ENCODE measurements at regions not wholly inside any gene's neighbourhood (a gene's known extent, or its start where the extent isn't known, plus 50 kb on each side); places are given as distances from the start of the nearest gene placed in this dataset.

DNA sequence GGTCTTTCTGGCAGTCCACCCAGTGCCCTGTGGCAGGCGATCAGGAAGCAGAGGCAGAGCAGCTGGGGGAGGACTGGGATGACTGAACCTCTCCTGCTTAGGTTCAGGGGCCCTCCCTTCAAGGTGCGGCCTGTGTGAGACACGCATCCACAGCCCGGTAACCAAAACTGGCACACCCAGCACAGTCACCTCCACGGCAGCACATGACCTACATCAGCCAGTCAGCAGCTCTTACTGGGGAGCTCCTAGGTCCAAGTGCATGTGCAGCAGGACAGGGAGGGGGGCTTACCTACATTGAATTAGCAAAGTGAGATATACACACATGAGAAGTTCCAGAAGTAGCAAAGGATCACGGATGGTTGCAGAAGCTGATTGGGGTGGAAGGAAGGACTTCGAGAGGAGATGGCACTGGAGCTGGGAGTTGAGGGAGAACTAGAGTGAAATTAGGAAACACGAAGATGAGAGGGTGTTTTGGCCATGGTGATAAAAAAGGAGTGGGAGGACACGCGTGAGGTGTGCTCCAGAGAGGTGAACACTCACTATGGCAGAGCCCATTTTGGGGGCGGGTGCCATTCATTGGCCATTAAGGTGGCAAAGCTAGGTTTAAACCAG is 51.4 kb upstream of the IRF2BP2 start:
- no peak overlapping the region for H3K4me3 ChIP-seq (ENCODE audit: low read depth, low read length)
- DNase-seq (ENCODE audit: low read depth) = no peak
- TF ChIP-seq, protein P1, sequence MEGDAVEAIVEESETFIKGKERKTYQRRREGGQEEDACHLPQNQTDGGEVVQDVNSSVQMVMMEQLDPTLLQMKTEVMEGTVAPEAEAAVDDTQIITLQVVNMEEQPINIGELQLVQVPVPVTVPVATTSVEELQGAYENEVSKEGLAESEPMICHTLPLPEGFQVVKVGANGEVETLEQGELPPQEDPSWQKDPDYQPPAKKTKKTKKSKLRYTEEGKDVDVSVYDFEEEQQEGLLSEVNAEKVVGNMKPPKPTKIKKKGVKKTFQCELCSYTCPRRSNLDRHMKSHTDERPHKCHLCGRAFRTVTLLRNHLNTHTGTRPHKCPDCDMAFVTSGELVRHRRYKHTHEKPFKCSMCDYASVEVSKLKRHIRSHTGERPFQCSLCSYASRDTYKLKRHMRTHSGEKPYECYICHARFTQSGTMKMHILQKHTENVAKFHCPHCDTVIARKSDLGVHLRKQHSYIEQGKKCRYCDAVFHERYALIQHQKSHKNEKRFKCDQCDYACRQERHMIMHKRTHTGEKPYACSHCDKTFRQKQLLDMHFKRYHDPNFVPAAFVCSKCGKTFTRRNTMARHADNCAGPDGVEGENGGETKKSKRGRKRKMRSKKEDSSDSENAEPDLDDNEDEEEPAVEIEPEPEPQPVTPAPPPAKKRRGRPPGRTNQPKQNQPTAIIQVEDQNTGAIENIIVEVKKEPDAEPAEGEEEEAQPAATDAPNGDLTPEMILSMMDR (conservative IDR thresholded peaks at IDR 0.05; ENCODE audit: low read depth, low read length) = no peak

DNA sequence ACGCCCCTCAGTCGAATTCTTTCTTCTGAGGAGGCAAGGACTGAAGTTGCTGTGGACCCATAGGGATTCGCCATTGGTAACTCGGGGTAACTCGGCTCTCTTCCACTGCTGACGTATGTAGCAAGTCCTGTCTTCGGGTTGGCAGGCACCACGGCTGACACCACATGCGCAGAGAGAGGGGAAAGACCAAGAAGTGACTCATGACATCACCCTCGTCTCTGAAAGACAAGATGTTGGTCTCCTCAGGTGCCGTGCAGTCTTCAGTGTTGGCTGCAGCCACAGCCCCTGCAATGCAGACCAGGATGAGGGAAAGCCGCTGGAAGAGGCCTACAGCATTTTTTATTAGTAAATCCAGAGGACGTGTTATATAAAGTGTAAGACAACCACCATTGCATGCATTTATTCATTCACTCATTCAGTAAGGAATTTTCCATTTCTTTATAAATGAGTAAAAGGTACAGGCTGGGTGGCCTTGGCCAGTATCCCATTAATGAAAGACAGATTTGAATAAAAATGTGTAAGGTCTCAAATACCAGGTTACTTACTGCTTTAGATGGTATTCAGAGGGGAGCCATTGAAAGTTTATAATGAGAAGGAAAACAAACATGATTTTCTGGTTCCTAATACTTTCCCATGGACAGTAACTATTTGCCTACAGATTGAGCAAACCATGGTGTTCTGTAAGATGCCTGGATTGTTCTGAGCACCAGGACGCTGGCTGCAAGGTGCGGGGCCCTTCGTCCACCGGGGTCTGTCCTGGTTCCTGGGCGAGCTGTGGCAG is 50.7 kb upstream of the IRF2BP2 start:
- H3K4me3 ChIP-seq (ENCODE audit: low read depth, low read length) = no peak overlapping the region
- TF ChIP-seq, protein P1 (conservative IDR thresholded peaks at IDR 0.05; ENCODE audit: low read depth, low read length) = no peak
- DNase-seq (ENCODE audit: low read depth) = no peak

All from epithelial cell of proximal tubule (primary cell).